NCI-H748 treated with DMSO at 0.1 percent for 48 hours (cell line): ENCODE measurements at regions not wholly inside any gene's neighbourhood (a gene's known extent, or its start where the extent isn't known, plus 50 kb on each side); places are given as distances from the start of the nearest gene placed in this dataset.

Source experiments
- DNase-seq: peaks from one replicate; lab custom pipeline; 2025; lab: John Stamatoyannopoulos, UW

DNA sequence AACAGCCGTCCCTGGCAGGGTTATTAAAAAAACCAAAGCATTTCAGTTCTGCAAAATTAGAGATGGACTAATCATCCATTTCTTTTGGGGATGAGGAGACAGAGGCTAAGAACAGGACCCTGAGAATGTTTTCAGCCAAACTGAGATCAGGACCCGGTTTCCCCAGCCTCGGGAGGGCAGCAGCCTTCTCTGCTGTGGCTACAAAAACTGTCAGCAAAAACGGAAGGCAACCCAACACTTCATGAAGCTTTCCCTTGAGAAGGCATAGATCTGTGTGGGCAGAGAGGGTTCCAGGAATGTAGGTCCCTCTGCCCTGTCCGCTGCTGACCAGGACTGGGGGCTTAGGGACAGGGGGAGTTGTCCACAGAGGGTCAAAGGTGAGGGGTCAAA lies 313.5 kb downstream of the TCERG1L start:
- no peak for DNase-seq

DNA sequence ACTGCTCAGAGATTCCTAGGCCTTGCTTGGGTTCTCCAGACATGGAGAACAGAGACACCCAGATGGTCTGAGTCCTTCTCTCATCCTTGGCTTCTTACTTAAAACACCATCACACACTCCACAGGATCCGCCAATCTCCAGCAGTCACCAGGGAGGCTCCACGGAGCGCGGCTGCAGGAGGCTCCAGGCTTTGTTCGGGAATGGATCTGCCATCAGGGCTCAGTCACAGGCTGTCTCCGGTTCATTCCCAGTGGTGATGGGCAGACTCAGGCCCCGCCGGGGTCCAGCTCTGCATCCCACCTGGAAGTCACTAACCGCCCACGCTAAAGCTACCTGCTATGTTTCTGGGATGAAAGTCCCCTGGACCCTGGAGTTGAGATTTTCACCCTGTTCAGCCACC lies 312.9 kb downstream of the TCERG1L start:
- DNase-seq = no peak

DNA sequence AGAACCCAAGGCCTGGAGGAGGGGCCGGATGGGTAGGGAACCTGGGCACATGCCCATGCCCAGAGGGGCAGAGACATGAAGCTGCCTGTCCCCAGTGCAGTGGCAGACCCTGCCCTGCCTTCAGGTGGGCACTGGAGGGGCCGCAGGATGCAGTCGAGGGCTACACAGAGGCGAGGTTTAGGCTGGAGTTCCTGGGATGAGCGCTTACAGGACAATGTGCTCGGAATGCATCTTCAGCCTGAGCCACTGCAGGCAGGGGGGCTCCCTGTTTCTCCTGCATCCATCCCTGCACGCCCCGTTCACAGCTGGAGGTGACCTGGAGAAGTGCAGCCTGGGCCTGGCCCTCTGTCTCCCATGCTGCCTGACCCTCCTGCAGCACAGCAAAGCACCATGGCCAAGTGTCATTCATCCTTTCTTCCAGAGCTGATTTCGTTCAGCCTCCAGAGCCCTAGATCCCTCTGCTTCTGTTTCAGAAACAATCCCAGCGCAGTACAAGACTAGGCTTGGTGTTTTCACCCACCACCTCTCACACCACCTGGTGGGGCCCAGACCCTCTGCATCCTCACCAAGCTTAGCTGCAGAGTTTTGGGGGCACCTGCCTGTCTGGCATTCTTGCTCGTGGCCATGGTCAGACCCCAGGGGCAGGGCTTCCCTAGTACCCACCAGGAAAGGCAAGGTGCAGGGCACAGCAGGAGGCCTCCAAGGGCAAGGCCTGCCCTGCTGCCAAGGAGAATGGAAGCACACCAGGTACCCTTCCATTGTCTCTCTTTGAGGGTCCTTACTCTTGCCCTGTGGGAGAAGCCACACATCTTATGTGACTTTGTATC lies 311.9 kb downstream of the TCERG1L start:
- DNase-seq = no peak

DNA sequence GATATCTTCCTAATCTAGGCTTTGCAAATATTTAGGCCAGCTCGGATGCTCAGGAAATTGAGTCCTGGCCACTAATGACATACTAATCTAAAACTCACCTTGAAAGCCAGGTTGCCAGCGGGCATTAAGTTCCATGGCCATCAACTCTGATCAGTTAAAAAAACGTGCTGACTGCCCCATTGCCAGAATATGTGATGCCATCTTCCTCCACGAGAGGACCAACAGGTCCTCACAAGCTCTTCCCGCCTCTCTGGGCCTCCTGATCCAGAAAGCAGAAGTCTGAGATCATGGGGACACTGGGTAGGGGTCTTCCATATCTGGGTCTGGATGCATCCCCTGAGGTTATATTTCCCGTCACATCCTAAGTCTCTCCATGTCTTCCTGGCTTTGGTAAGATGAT lies 311.3 kb downstream of the TCERG1L start:
- no peak for DNase-seq

DNA sequence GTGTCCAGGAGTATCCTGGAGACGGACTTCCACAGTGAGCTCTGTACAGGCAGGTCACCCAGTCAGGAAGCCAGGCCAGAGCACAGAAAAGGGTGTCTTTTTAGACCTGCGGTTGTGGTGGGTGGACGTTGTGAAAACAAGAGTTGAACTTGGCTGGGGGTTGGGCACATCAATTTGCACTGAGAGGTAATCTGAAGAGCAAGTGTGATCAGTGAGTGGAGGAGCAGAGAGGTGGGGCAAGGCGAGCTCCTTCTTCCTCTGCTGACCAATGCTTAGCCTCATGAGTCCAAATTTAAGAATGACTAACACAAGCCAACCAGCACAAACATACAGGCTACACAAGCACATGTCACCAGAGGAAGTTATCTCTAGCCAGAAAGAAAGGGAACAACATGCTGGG lies 310.8 kb downstream of the TCERG1L start:
- DNase-seq = no peak

GRCh38 chr10:131001438-131001837 lies 310.1 kb downstream of the TCERG1L start:
- DNase-seq = no peak

DNA sequence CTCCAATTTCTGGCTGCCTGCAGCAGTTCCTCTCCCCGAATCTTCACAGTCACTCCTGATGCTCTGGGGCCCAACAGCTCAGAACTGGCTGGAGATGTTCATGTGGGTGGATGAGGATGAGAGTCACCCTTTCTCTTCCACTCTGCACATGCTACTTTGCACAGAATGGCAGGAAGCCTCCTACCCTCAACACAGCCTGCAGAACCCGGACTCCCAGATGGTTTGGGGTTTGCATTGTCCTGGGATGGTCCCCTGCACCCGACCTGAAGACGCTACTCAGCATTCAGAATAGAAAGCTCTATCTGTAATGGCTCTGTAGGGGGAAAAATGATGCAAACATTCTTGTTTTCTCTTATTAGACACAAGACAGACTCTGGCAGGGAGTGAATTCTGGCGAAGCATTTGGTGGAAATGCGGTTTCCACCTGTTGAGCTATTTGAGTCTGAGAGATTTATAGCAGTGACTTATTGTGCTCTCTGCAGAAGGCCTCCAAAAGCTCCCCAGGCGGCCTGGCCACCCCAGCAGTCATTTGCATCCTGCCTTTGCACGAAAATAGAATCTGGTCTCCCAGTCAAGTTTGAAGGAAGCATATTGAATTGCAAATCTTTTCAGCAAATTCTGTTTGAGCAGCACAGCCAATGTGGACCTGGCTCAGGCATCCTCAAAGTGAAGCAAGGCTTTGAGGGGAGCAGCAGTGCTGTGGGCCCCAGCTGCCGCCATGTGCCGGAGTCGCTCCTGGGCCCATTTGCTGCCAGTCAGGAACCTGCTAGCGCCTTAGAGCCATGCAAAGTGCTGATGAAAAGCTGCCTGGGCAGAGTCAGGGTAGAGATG lies 309.3 kb downstream of the TCERG1L start:
- DNase-seq = no peak

DNA sequence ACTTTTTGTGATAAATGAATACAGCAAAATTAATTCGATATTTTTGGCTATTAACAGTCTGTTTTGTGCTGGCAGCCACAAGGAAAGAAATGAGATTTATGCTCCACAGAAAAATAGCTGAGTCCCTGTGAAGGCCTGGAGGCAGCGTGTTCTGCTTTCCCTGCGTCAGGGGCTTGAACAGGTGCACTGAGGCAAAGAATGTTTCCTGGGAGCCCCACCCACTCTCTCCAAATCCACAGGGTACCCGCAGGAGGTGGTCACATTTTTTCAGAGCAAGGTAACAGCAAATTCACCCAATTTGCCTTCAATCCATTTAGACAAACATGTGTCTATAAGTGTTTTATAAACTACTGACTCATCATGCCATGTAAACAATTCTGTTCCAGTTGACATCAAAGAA lies 308.1 kb downstream of the TCERG1L start:
- DNase-seq = peak; percentile 16

GRCh38 chr10:131004276-131004675 lies 307.2 kb downstream of the TCERG1L start:
- no peak for DNase-seq

DNA sequence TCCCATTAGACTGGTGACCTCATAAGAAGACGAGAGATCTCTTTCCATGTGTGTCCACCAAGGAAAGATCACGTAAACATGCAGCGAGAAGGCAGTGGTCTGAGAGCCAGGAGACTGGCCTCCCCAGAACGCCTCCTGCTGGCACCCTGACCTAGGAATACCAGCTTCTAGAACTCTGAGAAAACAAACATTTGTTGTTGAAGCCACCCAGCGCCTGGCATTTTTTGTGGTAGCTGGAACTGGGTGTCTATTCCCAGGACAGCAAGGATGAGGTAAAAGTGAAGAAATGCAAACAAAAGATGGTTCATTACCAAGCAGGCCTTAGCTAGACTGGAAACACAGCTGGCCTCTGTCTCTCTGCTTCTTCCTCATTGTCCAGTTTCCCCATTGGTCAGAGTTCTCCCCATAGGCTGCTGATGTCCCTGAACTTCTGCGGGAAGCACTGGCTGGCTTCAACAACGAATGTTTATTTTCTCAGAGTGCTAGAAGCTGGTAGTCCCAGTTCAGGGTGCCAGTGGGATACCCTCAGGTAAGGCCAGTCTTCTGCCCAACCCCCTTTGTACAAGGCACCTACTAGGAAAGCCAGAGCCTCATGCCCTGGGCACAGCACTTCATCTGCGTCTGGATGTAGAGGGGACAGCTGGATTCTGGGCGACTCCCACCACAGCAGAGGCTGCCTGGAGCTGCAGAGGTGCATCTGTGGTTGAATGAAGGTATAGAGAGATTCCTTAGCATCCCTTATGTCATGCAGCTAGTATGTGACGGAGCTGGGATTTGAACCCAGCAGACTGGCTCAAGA lies 304.9 kb downstream of the TCERG1L start:
- DNase-seq = no peak

- DNase-seq = no peak
Observed at GRCh38 chr10:131009791-131010190, 301.7 kb downstream of the TCERG1L start.

DNA sequence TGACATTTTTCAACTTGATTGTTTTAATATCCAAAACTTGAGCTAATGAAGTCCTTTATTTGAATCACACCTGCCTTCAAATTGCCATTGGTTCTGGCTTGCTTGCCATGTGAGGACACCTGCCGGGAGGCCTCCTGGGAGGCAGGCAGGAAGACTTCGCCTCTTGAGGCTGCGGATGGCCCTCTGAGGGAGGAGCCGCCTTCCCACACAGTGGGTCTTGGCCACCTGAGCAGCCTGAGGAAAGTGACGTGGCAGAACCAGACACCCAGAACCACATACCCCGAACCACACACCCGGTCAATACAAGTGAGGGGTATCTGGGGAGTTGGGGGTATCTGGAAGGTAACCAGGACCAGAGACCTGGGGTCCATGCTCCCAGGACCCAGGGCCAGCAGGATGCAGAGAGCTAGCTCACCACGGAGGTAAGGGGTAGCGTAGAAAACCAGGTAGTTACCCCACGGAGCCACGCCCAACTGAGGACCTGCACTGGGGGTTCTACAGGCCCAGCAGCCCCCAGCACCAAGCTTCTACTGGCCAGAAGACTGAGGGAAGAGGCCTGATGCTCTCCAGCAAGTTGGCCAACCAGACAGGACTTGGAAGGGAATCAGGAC lies 300.5 kb downstream of the TCERG1L start:
- DNase-seq = no peak

GRCh38 chr10:131011936-131012640 lies 299.4 kb downstream of the TCERG1L start:
- no peak for DNase-seq

- DNase-seq = no peak
Observed at GRCh38 chr10:131012641-131012985, 298.9 kb downstream of the TCERG1L start.

DNA sequence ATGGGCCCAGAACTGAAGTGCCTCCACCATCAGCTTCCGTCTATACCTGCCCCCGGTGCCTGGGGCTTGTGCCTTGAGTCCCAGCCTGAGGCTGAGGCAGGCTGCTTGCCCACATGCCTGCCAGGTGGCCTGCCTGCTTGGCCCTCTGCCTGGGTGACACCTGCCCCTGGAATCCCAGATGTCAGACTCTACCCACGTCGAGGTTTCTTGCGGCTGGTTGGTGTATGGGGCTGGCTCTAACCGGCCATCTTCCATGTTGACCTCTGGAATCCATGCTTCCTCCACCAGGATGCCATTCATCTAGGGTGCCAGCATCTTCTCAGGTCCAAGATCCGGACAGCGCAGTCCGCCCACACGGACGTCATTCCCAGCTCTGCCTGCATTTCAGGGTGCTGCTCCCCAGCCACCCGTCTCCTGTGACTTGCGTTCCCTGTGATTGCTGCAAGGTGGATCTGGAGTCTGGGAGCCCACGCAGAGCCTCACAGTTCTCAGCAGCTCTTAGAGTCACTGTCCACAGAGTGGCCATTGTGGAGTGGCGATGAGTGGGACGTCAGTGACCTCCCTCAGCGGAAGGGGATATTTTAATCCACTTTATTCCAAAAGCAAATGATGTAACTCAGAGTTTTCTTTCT lies 298.1 kb downstream of the TCERG1L start:
- DNase-seq = no peak

- DNase-seq = no peak
Observed at GRCh38 chr10:131014271-131014670, 297.2 kb downstream of the TCERG1L start.

DNA sequence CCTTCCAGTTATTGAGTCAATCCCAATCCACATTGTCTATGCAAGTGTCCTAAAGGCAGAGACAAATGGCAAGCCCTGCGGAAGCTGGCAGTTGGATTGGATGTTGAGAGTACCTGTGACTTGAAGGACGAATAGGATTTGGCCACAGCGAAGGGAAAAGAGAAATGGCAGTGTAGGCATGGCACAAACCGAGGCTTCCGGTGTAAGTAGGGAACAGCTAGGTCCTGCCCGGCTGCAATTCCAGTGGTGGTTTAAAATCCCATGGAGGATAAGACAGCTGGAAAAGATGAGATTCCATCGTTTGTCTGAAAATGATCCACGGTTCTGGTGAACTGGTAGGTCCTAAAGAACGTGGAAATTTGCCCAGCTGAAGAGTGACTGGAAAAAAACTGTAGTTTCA lies 296.2 kb downstream of the TCERG1L start:
- DNase-seq = no peak

DNA sequence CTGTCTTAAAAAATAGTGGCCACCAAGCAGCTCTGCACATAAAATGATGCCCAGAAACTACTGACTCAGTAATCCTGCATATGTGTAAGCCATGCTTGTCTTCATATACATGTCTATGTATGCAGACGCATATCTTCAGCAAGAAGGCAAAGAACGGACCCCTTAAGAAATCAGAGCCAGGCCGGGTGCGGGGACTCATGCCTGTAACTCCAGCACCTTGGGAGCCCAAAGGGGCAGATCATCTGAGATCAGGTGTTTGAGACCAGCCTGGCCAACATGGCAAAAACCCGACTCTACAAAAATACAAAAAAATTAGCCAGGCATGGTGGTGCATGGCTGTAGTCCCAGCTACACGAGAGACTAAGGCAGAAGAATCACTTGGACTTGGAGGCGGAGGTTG lies 295.0 kb downstream of the TCERG1L start:
- no peak for DNase-seq

DNA sequence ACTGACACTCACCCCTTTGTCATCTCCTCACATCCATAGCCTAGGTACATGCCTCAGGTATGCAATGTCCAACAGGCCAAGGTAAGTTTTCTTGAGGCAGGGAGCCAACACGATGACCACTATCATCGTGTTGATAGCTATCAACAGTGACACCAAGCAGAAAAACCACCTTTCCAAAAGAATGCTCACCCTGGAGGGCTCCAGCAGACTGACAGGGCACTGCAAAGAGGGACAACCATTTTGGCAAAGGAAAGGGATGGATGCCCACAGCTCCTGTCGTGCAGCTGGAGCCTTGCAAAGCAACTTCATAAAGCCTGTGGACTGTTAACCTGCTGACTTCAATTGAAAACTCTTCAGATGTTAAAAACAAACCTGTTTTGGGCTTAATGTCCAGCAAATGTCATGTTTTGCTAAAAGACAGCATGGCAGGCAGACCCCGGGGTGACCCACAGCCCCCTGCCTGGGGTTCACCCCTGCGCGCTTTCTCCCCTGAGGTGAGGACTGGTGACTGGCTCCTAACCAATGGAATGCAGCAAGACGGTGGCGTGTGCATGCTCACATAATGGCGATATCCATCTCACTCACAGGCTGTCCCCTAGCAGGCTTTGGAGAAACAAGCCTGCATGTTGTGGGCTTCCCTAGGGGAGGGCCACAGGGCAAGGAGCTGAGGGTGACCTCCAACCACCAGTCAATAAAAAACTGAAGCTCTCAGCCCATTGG lies 293.8 kb downstream of the TCERG1L start:
- no peak for DNase-seq

DNA sequence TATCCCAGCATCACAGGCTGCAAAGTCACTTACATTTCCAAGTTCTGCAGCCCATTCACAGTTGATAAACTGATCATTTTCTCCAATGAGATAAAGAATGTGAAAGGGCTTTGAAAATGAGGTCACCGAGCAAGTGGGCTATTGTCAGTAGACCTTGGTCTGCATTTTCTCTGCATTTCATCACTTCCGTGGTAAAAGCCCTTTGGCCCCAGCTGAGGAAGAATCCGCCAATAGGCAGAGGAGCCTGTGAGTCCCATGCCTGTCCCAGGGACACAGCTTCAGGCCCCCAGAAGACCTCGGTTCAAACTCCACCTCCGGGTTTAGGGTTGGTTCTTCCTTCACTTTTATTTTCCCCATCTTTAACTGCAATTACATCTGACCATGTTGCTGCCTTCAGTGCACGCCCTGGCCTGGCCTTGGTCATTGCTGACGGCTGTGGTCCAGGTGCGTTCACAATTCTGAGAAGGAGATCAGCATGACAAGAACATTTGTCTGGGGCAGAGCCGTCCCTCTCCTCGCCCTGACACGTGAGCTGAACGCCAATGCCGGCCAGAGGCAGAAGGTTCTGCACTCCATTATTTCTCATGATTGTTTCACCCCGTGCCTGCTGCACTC lies 292.5 kb downstream of the TCERG1L start:
- DNase-seq = no peak
